SU-DHL-6 (cell line): ENCODE measurements at regions not wholly inside any gene's neighbourhood (a gene's known extent, or its start where the extent isn't known, plus 50 kb on each side); places are given as distances from the start of the nearest gene placed in this dataset.

Experiments
- H2AFZ ChIP-seq: fragments of 200-600 bp; sonication (generic); 2 replicates; pipeline ENCODE4 v1.6.1; 2014; ENCODE audit warnings: low read depth, mild to moderate bottlenecking, moderate library complexity, mixed read lengths, antibody characterized with exemption, low read length; ENCODE audit not compliant: severe bottlenecking
- H3F3A ChIP-seq: fragments of 200-600 bp; shearing (Covaris generic); 2 replicates; pipeline ENCODE4 v1.6.0; 2016; ENCODE audit warnings: antibody characterized with exemption, mild to moderate bottlenecking; ENCODE audit not compliant: insufficient read depth
- H3K27ac ChIP-seq: fragments of 200-600 bp; sonication (generic); 2 replicates; pipeline ENCODE4 v1.5.1; 2016; ENCODE audit warnings: low read depth, mild to moderate bottlenecking, low read length, moderate library complexity, mixed read lengths
- H3K27me3 ChIP-seq: fragments of 200-600 bp; sonication (generic), shearing (Covaris generic); 2 replicates; pipeline ENCODE4 v1.6.0; 2014; ENCODE audit warnings: mild to moderate bottlenecking, low read length
- H3K36me3 ChIP-seq: fragments of 200-600 bp; sonication (generic); 2 replicates; pipeline ENCODE4 v1.6.1; 2014; ENCODE audit warnings: mild to moderate bottlenecking, low read length, mixed read lengths
- H3K4me2 ChIP-seq: fragments of 300-600, 200-600 bp; shearing (Covaris generic), sonication (generic); 2 replicates; pipeline ENCODE4 v1.6.0; 2014; ENCODE audit warnings: low read length, low read depth, mild to moderate bottlenecking; ENCODE audit not compliant: poor library complexity, severe bottlenecking
- H3K4me3 ChIP-seq: fragments of 200-600 bp; sonication (generic); 2 replicates; pipeline ENCODE4 v1.5.1; 2014; ENCODE audit warnings: antibody characterized with exemption, low read length, mild to moderate bottlenecking, mixed read lengths; ENCODE audit not compliant: insufficient read depth, poor library complexity, severe bottlenecking
- H3K79me2 ChIP-seq: fragments of 200-600 bp; sonication (generic); 2 replicates; pipeline ENCODE4 v1.6.1; 2014; ENCODE audit warnings: mild to moderate bottlenecking, low read length, moderate library complexity; ENCODE audit not compliant: insufficient read depth
- H3K9ac ChIP-seq: fragments of 200-600 bp; sonication (generic); 2 replicates; pipeline ENCODE4 v1.7.0; 2014; ENCODE audit warnings: mild to moderate bottlenecking, low read length
- H3K9me2 ChIP-seq: fragments of 200-600 bp; sonication (generic); replicated peaks from 2 replicates; pipeline ENCODE4 v1.6.1; 2014; ENCODE audit warnings: low read length; ENCODE audit not compliant: insufficient read depth
- H3K9me3 ChIP-seq: fragments of 200-600 bp; sonication (generic); 2 replicates; pipeline ENCODE4 v1.6.1; 2014; ENCODE audit warnings: low read length, mixed read lengths; ENCODE audit not compliant: insufficient read depth
- H4K20me1 ChIP-seq: fragments of 200-600 bp; sonication (generic); 2 replicates; pipeline ENCODE4 v1.6.1; 2014; ENCODE audit warnings: low read depth, mild to moderate bottlenecking, antibody characterized with exemption, low read length, moderate library complexity, mixed read lengths
- CTCF ChIP-seq: fragments of 200-600 bp; sonication (generic); IDR thresholded peaks from one replicate; pipeline ENCODE4 v1.5.1; 2017; ENCODE audit warnings: antibody characterized with exemption, mild to moderate bottlenecking, low read length, moderate library complexity; ENCODE audit not compliant: insufficient read depth, poor library complexity, severe bottlenecking
- EZH2phosphoT487 ChIP-seq: fragments of 200-600 bp; sonication (generic), shearing (Covaris generic); conservative IDR thresholded peaks from 2 replicates; pipeline ENCODE4 v1.6.1; 2018; ENCODE audit warnings: mild to moderate bottlenecking, antibody characterized with exemption, low read length, moderate library complexity, mixed read lengths

DNA sequence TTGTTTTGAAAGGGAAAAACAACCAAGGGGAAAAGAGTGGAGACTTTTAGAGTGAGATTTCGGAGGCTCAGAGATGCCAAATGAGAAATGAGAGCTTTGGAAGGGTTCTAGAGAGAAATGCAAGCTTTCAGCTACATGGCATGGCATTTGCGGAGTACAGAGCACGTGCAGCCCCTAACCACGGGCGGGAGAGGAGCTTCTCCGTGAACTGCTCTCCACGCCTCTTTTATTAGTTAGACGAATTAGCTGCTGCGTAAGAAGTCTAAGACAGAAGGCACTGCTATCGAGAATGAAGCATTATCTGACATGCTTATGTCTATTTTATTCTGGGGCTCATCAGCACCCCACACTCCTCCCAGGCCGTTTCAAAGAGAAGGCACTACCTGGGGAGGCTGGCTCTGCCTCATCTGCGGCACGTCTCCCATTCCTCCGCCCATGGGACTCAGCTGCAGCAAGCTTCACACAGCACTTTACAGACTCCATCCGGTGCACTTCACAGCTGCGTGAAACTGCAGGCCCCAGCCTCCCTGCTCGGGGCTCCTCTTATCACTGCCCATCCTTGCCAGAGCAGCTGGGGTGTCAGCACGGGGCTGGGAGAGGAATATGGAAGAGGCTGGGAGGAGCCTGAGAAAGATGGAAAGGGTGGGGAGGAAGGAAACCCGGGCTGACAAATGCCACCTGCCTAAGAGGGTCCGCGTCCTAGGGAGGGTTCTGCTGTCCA is 207.3 kb upstream of the APCDD1 start:
- Histone ChIP-seq H3F3A (no peaks in the 10 kb centered on the region), H3K9me3 (no peaks in the 10 kb centered on the region), H3K79me2 (no peaks in the 10 kb centered on the region), H4K20me1 (no peaks in the 10 kb centered on the region), H3K4me2 (no peak overlapping the region), H3K36me3 (no peaks in the 10 kb centered on the region), H3K4me3 (no peak overlapping the region), H3K9me2 (no peaks in the 10 kb centered on the region), H2AFZ (no peak overlapping the region), H3K9ac (no peak overlapping the region), H3K27me3 (no peaks in the 10 kb centered on the region), H3K27ac (no peak overlapping the region)
- no peak for TF ChIP-seq CTCF
- TF ChIP-seq EZH2phosphoT487: no peak

GRCh38 chr18:10247742-10248082 is 206.7 kb upstream of the APCDD1 start:
- no peaks in the 10 kb centered on the region for H3K27me3 ChIP-seq
- no peaks in the 10 kb centered on the region for H3K9me2 ChIP-seq
- no peaks in the 10 kb centered on the region for H3K79me2 ChIP-seq
- no peak overlapping the region for H3K4me3 ChIP-seq
- H3K36me3 ChIP-seq: no peaks in the 10 kb centered on the region
- no peaks in the 10 kb centered on the region for H4K20me1 ChIP-seq
- no peaks in the 10 kb centered on the region for H3K9me3 ChIP-seq
- TF ChIP-seq CTCF (no peak), EZH2phosphoT487 (no peak)
- no peak overlapping the region for H3K27ac ChIP-seq
- no peaks in the 10 kb centered on the region for H3F3A ChIP-seq
- no peak overlapping the region for H2AFZ ChIP-seq
- H3K9ac ChIP-seq: no peak overlapping the region
- no peak overlapping the region for H3K4me2 ChIP-seq

DNA sequence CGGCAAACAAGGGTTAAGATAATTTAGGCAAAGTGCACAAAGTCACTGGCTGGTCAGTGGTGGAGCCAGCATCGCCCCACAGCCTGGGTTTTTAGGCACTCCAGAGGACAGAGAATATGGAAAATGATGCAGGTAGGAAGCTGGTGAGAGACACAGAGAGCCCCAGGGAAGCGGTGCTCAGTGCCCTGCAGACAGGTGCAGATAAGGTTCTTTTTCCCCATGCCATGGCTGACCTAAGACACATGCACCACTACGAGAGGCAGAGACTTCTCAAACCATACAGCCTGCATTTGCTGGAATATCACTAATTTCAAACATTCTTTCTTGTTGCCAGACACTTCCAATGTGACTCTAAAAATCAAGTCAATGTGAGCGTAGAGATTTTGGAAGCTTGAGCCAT is 205.7 kb upstream of the APCDD1 start:
- no peak overlapping the region for H2AFZ ChIP-seq
- H3K4me2 ChIP-seq: no peak overlapping the region
- H3K27me3 ChIP-seq: no peaks in the 10 kb centered on the region
- no peaks in the 10 kb centered on the region for H3K9me2 ChIP-seq
- H3K79me2 ChIP-seq: no peaks in the 10 kb centered on the region
- TF ChIP-seq CTCF: no peak
- no peak for TF ChIP-seq EZH2phosphoT487
- no peaks in the 10 kb centered on the region for H3K9me3 ChIP-seq
- H3K4me3 ChIP-seq: no peak overlapping the region
- no peak overlapping the region for H3K9ac ChIP-seq
- H3F3A ChIP-seq: no peaks in the 10 kb centered on the region
- no peaks in the 10 kb centered on the region for H3K36me3 ChIP-seq
- H3K27ac ChIP-seq: no peak overlapping the region
- H4K20me1 ChIP-seq: no peaks in the 10 kb centered on the region
